ENCODE measurements at regions not wholly inside any gene's neighbourhood (a gene's known extent, or its start where the extent isn't known, plus 50 kb on each side); places are given as distances from the start of the nearest gene placed in this dataset.

GRCh38 chr10:4434516-4435071 lies 391.4 kb upstream of the AKR1E2 start:
- no peaks in the 10 kb centered on the region for H3K4me1 ChIP-seq (ENCODE audit: insufficient read depth, poor library complexity, severe bottlenecking)
- no peaks in the 10 kb centered on the region for H3K9me3 ChIP-seq (ENCODE audit: severe bottlenecking)
- H3K27ac ChIP-seq (ENCODE audit: poor library complexity, severe bottlenecking) = no peak overlapping the region
- H3K27me3 ChIP-seq (ENCODE audit: insufficient read depth, poor library complexity, severe bottlenecking) = no peaks in the 10 kb centered on the region
- TF ChIP-seq CTCF (IDR thresholded peaks at IDR 0.05; ENCODE audit: poor library complexity, severe bottlenecking) = no peak
- no peaks in the 10 kb centered on the region for H3K36me3 ChIP-seq (ENCODE audit: low read depth)
- no peak overlapping the region for H3K4me3 ChIP-seq (ENCODE audit: severe bottlenecking)
- no peak for DNase-seq (ENCODE audit: low spot score)
- ATAC-seq (ENCODE audit: low read depth) = no peak

- DNase-seq (ENCODE audit: low spot score) = no peak
- H3K27ac ChIP-seq (ENCODE audit: poor library complexity, severe bottlenecking) = no peak overlapping the region
- no peak overlapping the region for H3K4me3 ChIP-seq (ENCODE audit: severe bottlenecking)
- no peaks in the 10 kb centered on the region for H3K36me3 ChIP-seq (ENCODE audit: low read depth)
- no peak for TF ChIP-seq CTCF (IDR thresholded peaks at IDR 0.05; ENCODE audit: poor library complexity, severe bottlenecking)
- H3K27me3 ChIP-seq (ENCODE audit: insufficient read depth, poor library complexity, severe bottlenecking) = no peaks in the 10 kb centered on the region
- no peaks in the 10 kb centered on the region for H3K4me1 ChIP-seq (ENCODE audit: insufficient read depth, poor library complexity, severe bottlenecking)
- ATAC-seq (ENCODE audit: low read depth) = no peak
- H3K9me3 ChIP-seq (ENCODE audit: severe bottlenecking) = no peaks in the 10 kb centered on the region
Observed at GRCh38 chr10:4434105-4434504, 391.9 kb upstream of the AKR1E2 start.

GRCh38 chr10:4431114-4431863 lies 394.7 kb upstream of the AKR1E2 start:
- no peak for DNase-seq (ENCODE audit: low spot score)
- no peaks in the 10 kb centered on the region for H3K9me3 ChIP-seq (ENCODE audit: severe bottlenecking)
- no peak for ATAC-seq (ENCODE audit: low read depth)

GRCh38 chr10:4429571-4429970 lies 396.4 kb upstream of the AKR1E2 start:
- no peak for DNase-seq (ENCODE audit: low spot score)
- H3K4me3 ChIP-seq (ENCODE audit: severe bottlenecking) = no peak overlapping the region
- no peak overlapping the region for H3K27ac ChIP-seq (ENCODE audit: poor library complexity, severe bottlenecking)
- H3K27me3 ChIP-seq (ENCODE audit: insufficient read depth, poor library complexity, severe bottlenecking) = no peaks in the 10 kb centered on the region
- no peak for ATAC-seq (ENCODE audit: low read depth)
- H3K4me1 ChIP-seq (ENCODE audit: insufficient read depth, poor library complexity, severe bottlenecking) = no peaks in the 10 kb centered on the region
- H3K36me3 ChIP-seq (ENCODE audit: low read depth) = no peaks in the 10 kb centered on the region
- H3K9me3 ChIP-seq (ENCODE audit: severe bottlenecking) = no peaks in the 10 kb centered on the region
- TF ChIP-seq CTCF (IDR thresholded peaks at IDR 0.05; ENCODE audit: poor library complexity, severe bottlenecking) = no peak

More at GRCh38 chr10:4431114-4431863, 394.7 kb upstream of the AKR1E2 start:
- H3K4me3 ChIP-seq (ENCODE audit: severe bottlenecking) = no peak overlapping the region
- no peak for TF ChIP-seq CTCF (IDR thresholded peaks at IDR 0.05; ENCODE audit: poor library complexity, severe bottlenecking)
- H3K27me3 ChIP-seq (ENCODE audit: insufficient read depth, poor library complexity, severe bottlenecking) = no peaks in the 10 kb centered on the region
- no peaks in the 10 kb centered on the region for H3K36me3 ChIP-seq (ENCODE audit: low read depth)
- no peak overlapping the region for H3K27ac ChIP-seq (ENCODE audit: poor library complexity, severe bottlenecking)
- H3K4me1 ChIP-seq (ENCODE audit: insufficient read depth, poor library complexity, severe bottlenecking) = no peaks in the 10 kb centered on the region

- Histone ChIP-seq H3K4me1 (ENCODE audit: insufficient read depth, poor library complexity, severe bottlenecking) (no peaks in the 10 kb centered on the region), H3K4me3 (ENCODE audit: severe bottlenecking) (no peak overlapping the region), H3K9me3 (ENCODE audit: severe bottlenecking) (no peaks in the 10 kb centered on the region), H3K27me3 (ENCODE audit: insufficient read depth, poor library complexity, severe bottlenecking) (no peaks in the 10 kb centered on the region), H3K36me3 (ENCODE audit: low read depth) (no peaks in the 10 kb centered on the region), H3K27ac (ENCODE audit: poor library complexity, severe bottlenecking) (no peak overlapping the region)
- TF ChIP-seq CTCF (IDR thresholded peaks at IDR 0.05; ENCODE audit: poor library complexity, severe bottlenecking) = no peak
- ATAC-seq (ENCODE audit: low read depth) (no peak), DNase-seq (ENCODE audit: low spot score) (no peak)
Observed at GRCh38 chr10:4427532-4427931, 398.5 kb upstream of the AKR1E2 start.

All from RWPE2 (cell line).